CD14-positive monocyte (primary cell): ENCODE measurements at regions not wholly inside any gene's neighbourhood (a gene's known extent, or its start where the extent isn't known, plus 50 kb on each side); places are given as distances from the start of the nearest gene placed in this dataset. TPM values are rescaled to one million over a fixed set of nuclear protein-coding genes. Genes with fewer than 3 reads are reported as not detected.

Source experiments
- DNase-seq, 3 donors: peaks; one replicate each; pipeline ENCODE4 v3.0.0-alpha.2; 2011 to 2022
- H2AFZ ChIP-seq: 2 replicates; pipeline ENCODE4 v1.6.0; 2012; ENCODE audit warnings: mild to moderate bottlenecking, low read depth, low read length, inconsistent platforms; ENCODE audit not compliant: insufficient read depth, poor library complexity, severe bottlenecking
- H3K27ac ChIP-seq, 2 donors: 1 replicate in 1 of 2; 2 replicates in 1 of 2; pipeline ENCODE4 v1.5.1; 2012 to 2013; ENCODE audit warnings: low read length in 2 of 2, control low read depth in 1 of 2, inconsistent platforms in 1 of 2, low read depth in 1 of 2, mild to moderate bottlenecking in 1 of 2
- H3K27me3 ChIP-seq, 2 donors: one replicate each; pipeline versions ENCODE4 v1.6.0 to v1.6.1; 2011 to 2013; ENCODE audit warnings: low read length in 2 of 2; ENCODE audit not compliant: control insufficient read depth in 2 of 2, insufficient read depth in 2 of 2
- H3K36me3 ChIP-seq, 2 donors: replicated peaks in 1 of 2; 1 replicate in 1 of 2; 2 replicates in 1 of 2; pipeline versions ENCODE4 v1.5.1 to v1.6.1; 2012 to 2013; ENCODE audit warnings: low read length in 2 of 2, control low read depth in 1 of 2, inconsistent platforms in 1 of 2, mild to moderate bottlenecking in 1 of 2; ENCODE audit not compliant: insufficient read depth in 2 of 2, control insufficient read depth in 1 of 2
- H3K4me1 ChIP-seq, 2 donors: 1 replicate in 1 of 2; 2 replicates in 1 of 2; pipeline versions ENCODE4 v1.5.1 to v1.6.1; 2012 to 2013; ENCODE audit warnings: low read length in 2 of 2, control low read depth in 1 of 2, inconsistent platforms in 1 of 2, mild to moderate bottlenecking in 1 of 2, moderate library complexity in 1 of 2; ENCODE audit not compliant: insufficient read depth in 2 of 2, control insufficient read depth in 1 of 2
- H3K4me2 ChIP-seq: replicated peaks from 2 replicates; pipeline ENCODE3; 2012; ENCODE audit warnings: low read length, moderate library complexity, mild to moderate bottlenecking; ENCODE audit not compliant: poor library complexity, severe bottlenecking; ENCODE audit errors: extremely low read depth
- H3K4me3 ChIP-seq, 3 experiments: fragments of 200-600 bp in 1 of 3; sonication (generic) in 1 of 3; replicated peaks in 1 of 3; 1 replicate in 2 of 3; 2 replicates in 1 of 3; pipeline ENCODE4 v1.5.1; 2011 to 2013; ENCODE audit warnings: low read length in 3 of 3, mild to moderate bottlenecking in 3 of 3, control low read depth in 2 of 3, low read depth in 2 of 3, inconsistent platforms in 1 of 3, moderate library complexity in 1 of 3
- H3K79me2 ChIP-seq: 2 replicates; pipeline ENCODE4 v1.6.0; 2012; ENCODE audit warnings: mild to moderate bottlenecking, control low read depth, inconsistent platforms, low read length, moderate library complexity; ENCODE audit not compliant: insufficient read depth
- H3K9ac ChIP-seq: 2 replicates; pipeline ENCODE4 v1.6.0; 2017; ENCODE audit warnings: low read length, mild to moderate bottlenecking; ENCODE audit not compliant: insufficient read depth, poor library complexity, severe bottlenecking
- H3K9me3 ChIP-seq, 2 donors: replicated peaks in 1 of 2; 1 replicate in 1 of 2; 2 replicates in 1 of 2; pipeline versions ENCODE4 v1.5.1 to v1.6.1; 2012 to 2013; ENCODE audit warnings: low read length in 2 of 2, control low read depth in 1 of 2; ENCODE audit not compliant: control insufficient read depth in 1 of 2, insufficient read depth in 1 of 2
- H4K20me1 ChIP-seq: 2 replicates; pipeline ENCODE4 v1.6.0; 2012; ENCODE audit warnings: mild to moderate bottlenecking, low read length, control low read depth, moderate library complexity; ENCODE audit not compliant: insufficient read depth
- H3K27ac Mint-ChIP-seq, 7 donors: one replicate each; pipeline ENCODE4 v1.8.0; 2020; ENCODE audit warnings: mild to moderate bottlenecking in 7 of 7, mixed read lengths in 7 of 7, moderate library complexity in 6 of 7, inconsistent platforms in 2 of 7
- H3K27me3 Mint-ChIP-seq, 3 donors: one replicate each; pipeline ENCODE4 v1.8.0; 2021 to 2022; ENCODE audit warnings: low read depth in 3 of 3, mild to moderate bottlenecking in 3 of 3, mixed read lengths in 3 of 3, moderate library complexity in 3 of 3, inconsistent platforms in 1 of 3
- H3K36me3 Mint-ChIP-seq, 2 donors: one replicate each; pipeline ENCODE4 v1.8.0; 2020; ENCODE audit warnings: mixed read lengths in 2 of 2, inconsistent platforms in 1 of 2, mild to moderate bottlenecking in 1 of 2
- H3K4me1 Mint-ChIP-seq: one replicate; pipeline ENCODE4 v1.8.0; 2020; ENCODE audit warnings: mild to moderate bottlenecking, mixed read lengths
- H3K4me3 Mint-ChIP-seq, 2 donors: one replicate each; pipeline ENCODE4 v1.8.0; 2020; ENCODE audit warnings: mild to moderate bottlenecking in 2 of 2, mixed read lengths in 2 of 2, moderate library complexity in 1 of 2
- H3K9me3 Mint-ChIP-seq, 7 donors: one replicate each; pipeline ENCODE4 v1.8.0; 2020 to 2022; ENCODE audit warnings: mixed read lengths in 7 of 7, mild to moderate bottlenecking in 6 of 7, moderate library complexity in 6 of 7, inconsistent platforms in 2 of 7
- CTCF ChIP-seq: fragments of 200-600 bp; IDR thresholded peaks from one replicate; pipeline ENCODE4 v1.8.0; 2022; ENCODE audit warnings: antibody characterized with exemption, mild to moderate bottlenecking
- WGBS: methylation state at CpG from one replicate; pipeline ENCODE4 v1.1.5; 2013; ENCODE audit warnings: missing lambda C conversion rate; ENCODE audit not compliant: insufficient coverage; 5-methylcytosine and 5-hydroxymethylcytosine counted together
- intact Hi-C, 2 donors: fragments of 100-400 bp; cut with micrococcal nuclease; formaldehyde crosslinking; loops; one replicate each; pipeline versions ENCODE4 v1.15.0 to v1.15.1; 2023
- small RNA-seq: library from RNA; depleted of rRNA; stranded (forward); fragments of <200 nt; gene quantifications from one replicate; pipeline ENCODE3, GENCODE V24; 2012; ENCODE audit warnings: low read depth; ENCODE audit not compliant: insufficient read length

GRCh38 chr7:17248527-17248926 is 49.9 kb upstream of the AHR start:
- Mint-ChIP-seq H3K4me1 (no peaks in the 10 kb centered on the region), H3K27ac (no peak overlapping the region), H3K4me3 (no peak overlapping the region), H3K9me3 (peaks cover 0 to 8% (median 2%) of the 10 kb centered on the region in 7 donors), H3K36me3 (no peaks in the 10 kb centered on the region), H3K27me3 (peaks cover 0 to 2% (median 1%) of the 10 kb centered on the region in 3 donors)
- Histone ChIP-seq H3K4me1 (no peaks in the 10 kb centered on the region), H2AFZ (no peak overlapping the region), H3K9me3 (no peaks in the 10 kb centered on the region), H3K9ac (no peak overlapping the region), H3K36me3 (no peaks in the 10 kb centered on the region), H3K79me2 (no peaks in the 10 kb centered on the region), H3K4me3 (no peak overlapping the region), H3K27me3 (no peaks in the 10 kb centered on the region), H3K27ac (no peak overlapping the region), H4K20me1 (no peaks in the 10 kb centered on the region), H3K4me2 (no peak overlapping the region)
- no CpG with 5 or more reads among the region's 2 CpGs for WGBS
- TF ChIP-seq CTCF: no peak
- intact Hi-C loops: no loop called here
- DNase-seq: no peak

Small RNAs in the stretch of these regions (small RNA-seq; reads per million reads assigned to genes)
- not detected for gene RF00017
